HG03066 (cell line): ENCODE measurements at regions not wholly inside any gene's neighbourhood (a gene's known extent, or its start where the extent isn't known, plus 50 kb on each side); places are given as distances from the start of the nearest gene placed in this dataset.

ENCODE experiments used
- ATAC-seq: cut with Tn5 transposase; IDR thresholded peaks from one replicate; pipeline ENCODE4 v1.9.1; 2021; ENCODE audit warnings: low read depth; ENCODE audit not compliant: unreplicated experiment

DNA sequence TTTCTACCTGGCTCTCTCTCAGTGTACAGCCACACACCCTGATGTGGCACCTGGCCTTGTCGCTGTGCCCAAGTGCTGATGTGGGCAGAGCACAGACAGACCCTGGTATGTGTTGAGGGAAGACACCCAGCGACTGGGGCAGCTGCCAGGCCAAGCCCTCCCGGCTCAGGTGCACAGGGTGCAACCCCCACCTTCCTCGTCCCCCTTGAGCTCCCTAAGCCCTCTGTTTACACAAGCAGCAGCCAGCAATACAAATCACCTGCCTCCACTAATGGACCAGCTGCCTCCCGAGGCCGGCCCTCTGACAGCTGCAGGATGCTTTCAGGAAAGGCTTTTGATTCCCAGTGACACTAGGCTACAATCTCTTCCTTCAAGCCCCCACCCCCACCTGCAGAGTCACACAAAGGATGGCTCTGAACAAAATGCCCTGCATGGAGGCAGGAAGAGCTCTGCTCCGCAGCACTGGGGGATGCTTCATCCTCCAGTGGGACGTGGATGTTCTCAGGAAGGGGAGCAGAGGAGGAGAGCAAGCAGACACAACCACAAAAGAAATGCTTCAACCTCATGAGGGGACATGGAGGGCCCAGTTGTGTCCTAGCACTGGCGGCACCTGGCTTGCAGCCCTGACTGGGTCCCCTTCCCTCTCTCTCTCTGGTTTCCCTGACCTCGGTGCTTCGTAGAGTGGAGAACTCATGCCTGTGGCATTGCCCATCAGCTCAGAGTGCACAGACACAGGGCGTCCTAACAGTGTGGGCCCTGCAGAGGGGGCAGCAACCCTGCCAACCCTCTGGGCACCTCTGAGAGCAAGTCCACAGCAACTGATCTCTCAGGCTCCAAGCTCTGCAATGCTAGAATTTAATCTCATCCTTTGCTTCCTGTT lies 140.8 kb downstream of the BARX1 start:
- no peak for ATAC-seq

DNA sequence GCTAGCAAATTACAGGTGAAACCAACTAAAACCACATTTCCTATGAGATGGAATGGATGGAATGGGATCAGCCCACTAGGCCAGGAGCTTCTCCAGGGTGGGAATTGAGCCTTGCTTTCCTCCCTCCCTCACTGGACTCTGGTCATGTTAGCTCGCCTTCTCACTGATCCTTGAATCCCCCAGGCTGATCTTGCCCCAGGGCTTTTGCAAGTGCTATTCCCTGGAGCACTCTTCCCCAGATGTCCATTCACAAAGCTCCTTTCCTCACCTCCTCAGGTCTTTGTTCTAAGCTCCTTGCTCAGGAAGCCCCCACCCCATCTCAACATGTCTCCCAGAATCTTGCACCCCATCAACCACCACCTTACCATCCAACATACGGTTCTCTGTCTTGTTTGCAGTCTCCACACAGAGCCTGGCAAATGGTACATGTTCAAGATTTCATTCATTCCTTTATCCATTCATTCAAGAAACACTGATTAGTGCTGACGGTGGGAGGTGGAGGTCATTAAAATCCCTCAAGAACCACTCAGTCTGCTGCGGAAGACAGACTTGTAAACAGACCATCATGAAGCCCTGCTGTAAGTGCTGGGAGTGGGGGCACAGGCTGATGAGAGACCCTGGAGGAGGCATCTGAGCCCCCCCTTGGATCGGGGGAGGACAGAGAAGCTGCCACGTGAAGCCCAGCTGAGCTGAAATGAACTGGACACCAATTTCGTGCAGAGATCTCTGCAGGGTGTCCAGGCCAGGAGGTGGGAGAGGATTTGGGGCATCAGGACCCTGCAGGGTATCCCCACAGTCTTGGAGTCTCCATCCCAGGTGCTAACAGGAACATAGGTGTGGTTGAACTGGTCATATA lies 141.7 kb downstream of the BARX1 start:
- ATAC-seq = no peak

DNA sequence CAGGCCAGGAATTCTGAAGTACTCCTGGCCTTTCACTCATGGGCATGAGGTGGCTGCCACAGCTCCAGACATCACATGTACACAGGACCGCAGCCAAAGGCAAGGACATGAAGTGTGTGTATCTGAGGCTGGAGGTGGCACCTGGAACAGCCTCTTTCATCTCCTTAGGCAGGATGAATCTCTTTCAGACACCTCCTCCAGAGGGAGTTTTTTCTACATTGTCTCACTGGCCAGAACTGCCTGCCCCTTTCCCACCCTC lies 142.8 kb downstream of the BARX1 start:
- no peak for ATAC-seq

DNA sequence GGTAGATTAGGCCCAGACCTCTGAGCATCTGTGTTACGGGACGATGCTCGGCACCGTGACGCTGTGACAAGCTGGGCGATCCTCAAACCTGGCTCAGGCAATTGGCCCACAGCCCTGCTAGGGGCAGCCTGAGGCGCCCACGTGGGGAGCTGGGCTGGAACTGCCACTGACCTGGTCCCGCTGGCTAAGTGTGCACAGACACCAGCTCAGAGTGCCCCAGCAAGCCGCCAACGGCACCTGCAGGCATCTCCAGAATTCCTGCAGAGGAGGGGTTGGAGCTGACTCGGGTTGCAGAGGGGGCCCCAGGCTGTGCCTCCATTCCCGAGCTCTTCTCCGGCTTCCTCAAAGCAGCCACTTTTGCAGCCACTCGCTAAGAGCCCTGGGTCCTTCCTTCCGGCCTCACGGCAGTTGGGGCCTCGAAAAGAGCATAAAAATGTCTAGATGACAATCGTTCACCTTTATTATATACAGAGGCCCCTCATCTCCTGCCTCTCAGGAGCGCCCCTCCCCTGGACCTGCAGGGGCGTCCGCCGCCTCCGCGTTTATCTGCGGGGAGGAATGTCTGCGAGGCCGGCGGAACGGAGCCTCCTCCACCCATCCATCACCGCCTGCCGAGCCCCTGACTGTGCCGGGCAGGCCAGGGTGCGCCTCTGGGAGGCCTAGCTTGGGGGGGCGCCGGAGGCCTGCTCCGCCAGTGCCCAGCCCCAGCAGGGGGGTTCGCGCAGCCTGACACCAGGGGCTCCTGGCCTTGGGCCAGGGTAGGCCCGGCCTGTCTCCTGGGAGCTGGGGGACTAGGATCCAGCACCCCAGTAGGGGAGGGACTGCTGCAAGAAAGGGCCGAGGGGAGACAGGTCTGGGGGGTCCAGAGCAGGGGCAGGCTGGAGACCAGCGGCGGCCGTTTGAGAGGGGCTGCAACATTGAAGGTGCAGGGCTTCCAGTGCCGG lies 144.9 kb downstream of the BARX1 start:
- ATAC-seq = no peak

DNA sequence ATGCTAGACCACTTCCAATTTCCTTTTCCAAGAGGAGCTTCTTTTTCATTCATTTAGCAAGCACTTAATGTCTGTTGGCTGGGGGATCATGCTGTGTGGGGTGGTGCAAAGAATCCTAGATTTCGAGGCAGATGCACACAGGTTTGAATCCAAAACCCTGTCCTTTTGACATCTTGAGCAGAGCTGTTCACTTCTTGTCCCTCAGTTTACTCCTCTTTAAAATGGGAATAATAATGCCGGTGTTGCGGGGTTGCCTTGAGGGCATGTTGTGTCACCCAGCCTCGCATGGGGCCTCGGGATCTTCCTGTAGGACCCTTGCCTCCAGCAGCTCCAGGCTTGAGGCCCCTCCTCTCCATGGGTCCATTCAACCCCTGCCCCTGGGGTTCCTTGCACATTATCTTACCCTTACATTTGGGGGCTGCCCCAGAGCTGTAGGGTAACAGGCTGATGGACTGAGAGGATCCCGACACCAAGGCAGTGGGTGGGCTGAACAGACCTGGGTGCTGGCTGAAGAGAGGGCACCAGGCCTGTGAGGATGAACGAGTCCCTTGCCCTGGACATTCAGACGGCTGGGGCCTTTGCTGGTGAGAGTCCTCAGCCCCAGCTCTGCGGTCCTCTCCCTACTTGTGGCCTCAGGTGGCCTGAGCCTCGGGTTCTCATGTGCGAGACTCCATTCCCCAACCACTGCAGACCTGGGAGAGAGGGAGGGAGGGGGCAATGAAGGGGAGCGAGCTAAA lies 145.8 kb downstream of the BARX1 start:
- ATAC-seq = no peak

DNA sequence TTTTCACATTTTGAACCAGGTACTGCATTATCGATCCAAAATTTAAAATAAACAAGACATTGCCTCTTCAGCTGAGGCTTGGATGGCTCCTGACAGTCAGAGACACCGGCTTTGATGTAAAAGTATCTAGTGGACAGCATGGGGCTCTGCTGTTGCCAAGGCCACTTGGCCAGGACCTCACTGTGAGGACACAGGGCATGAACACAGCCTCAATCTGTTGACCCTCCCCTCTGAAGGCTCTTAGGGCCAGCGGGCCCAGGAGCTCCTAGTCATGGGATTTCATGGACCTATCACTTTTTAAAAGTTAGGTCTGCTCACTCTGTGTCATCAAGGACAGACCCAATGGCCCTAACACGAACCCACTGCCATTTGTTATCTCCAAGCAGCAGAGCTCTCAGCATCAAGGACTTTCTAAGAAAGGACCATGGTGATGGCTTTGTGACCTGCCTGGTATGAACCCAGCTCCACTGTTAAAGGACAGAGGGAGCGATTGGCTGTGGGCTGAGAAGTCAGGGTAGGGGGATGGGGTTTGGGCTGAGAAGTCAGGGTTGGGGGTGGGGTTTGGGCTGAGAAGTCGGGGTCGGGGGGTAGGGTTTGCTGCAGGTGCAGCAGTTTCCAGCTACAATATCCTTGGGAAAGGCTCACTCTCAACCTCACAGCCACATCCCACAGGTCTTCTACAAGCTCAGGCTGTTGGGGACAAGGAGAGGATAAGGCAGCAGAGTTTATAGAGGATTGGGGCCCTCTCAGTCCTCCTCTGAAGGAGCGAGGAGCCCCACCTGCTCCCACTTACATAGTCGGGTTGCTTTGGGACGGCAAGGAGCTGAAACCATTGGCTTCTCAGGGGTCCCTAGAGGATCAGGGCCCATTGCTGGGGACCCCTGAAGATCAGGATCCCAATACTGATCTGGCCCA lies 146.8 kb downstream of the BARX1 start:
- ATAC-seq = no peak

DNA sequence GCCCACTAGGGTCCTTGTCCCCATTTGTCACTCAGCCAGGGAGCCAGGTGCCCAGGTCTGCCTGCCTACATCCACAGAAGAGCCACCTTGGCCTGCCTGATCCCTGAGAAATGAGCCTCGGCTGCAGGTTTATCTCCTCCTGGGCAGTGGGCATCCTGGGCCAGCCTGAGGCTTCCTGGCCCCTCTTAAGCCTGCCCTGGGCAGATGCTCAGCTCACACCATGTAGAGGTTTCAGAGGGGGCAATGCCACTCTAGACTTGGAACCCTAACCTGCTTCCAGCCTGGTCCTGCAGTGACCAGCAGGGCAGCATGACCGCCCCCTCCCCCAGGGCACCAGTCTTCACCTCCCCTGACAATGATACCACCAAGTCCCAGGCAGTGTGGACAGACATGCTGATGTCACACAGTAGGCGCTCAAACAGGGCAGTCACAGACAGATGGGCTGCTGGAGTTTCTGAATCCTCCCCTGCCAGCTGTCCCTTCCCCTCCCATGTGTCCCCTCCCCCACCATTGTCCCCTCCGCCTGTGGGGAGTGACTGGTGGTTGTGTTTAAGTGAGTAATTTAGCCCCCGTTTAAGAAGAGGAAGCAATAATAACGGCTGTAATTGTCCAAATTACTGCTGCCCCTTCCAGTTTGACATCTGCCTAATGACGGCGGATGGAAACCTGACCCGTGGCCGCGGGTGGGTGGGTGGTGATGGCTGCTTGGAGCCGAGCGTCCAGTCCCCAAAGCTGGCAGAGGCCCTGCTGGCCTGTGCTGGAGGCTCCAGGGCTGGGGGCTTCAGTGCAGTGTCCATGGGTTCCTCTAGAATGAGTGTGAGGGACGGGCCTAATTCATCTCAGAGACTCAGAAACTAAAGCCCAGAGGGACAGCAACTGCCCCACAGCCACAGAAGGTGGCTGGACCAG lies 147.7 kb downstream of the BARX1 start:
- no peak for ATAC-seq

DNA sequence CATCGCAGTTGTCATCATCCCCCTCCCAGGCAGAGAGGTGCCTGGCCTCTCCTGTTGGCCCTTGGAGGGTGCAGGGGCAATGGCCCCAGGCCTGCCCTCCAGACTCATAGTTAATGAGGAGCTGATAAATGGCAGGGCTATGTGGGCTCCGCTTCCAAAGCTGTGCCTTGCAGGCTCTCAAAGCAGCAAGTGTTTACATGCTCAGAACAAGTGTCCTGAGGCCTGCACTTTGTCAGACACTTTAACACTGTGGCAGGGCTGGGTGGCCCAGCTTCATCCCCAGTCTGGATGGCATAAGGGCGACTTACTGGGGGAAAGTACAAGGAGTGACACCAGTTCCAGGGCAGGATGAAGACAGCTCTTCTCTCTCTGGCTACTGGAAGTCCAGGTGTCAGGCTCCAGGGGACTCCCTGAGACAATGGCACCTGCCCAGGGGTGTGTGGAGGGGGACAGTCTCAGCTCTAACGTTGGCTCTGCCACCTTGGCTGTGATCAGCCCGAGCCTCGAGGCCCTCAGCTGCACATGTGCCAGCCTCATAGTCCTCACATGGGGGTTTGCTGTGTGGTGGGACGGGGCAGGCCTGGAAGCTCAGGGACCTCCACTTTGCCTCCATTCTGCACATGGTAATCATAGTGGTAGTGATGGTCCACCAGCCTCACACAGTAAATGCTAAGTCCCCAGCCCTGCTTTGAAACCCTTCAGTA lies 153.4 kb downstream of the BARX1 start:
- ATAC-seq = no peak

DNA sequence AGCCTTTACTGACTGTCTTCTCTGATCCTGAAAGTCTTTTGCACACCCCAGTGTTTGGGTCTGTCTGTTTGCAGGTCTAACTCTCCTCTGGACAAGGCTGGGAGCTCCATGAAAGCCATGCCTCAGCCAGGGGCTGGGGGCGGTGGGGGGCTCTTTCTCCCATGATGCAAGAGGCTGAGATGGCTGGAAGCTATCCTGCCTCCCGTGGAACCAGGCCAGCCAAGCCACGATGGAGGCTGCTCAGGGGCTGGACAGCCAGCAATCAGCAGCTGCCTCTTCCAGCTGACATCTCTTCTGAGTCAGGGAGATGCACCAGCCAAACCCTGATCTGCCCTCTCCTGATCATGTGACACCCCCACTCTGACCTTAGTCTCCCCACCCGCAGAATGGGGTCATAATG lies 154.0 kb downstream of the BARX1 start:
- no peak for ATAC-seq

DNA sequence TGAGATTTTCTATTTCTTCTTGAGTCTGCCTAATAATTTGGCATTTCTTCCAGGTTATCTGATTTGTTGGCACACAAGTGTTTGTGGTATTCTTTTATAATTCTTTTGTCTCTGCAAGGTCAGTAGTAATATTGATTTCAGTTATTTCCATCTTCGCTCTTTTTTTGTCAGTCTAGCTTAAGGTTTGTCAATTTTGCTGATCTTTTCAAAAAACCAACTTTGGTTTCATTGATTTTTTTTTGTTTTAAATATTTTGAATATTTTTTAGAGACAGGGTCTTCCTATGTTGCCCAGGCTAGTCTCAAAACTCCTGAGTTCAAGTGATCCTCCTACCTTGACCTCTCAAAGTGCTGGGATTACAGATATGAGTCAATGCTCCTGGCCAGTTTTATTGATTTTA lies 162.8 kb downstream of the BARX1 start:
- ATAC-seq = no peak

DNA sequence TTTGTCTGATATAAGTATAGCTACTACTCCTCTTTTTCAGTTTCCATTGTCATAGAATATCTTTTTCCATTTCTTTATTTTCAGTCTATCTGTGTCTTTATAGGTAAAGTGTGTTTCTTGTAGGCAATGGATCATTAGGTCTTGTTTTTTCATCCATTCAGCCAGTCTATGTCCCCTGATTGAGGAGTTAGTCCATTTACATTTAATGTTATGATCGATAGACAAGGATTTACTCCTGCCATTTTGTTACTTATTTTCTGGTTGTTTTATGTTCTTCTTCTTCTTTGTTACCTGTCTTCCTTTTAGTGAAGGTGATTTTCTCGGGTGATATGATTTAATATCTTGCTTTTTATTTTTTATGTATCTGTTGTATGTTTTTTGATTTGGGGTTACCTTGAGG lies 169.0 kb downstream of the BARX1 start:
- no peak for ATAC-seq

DNA sequence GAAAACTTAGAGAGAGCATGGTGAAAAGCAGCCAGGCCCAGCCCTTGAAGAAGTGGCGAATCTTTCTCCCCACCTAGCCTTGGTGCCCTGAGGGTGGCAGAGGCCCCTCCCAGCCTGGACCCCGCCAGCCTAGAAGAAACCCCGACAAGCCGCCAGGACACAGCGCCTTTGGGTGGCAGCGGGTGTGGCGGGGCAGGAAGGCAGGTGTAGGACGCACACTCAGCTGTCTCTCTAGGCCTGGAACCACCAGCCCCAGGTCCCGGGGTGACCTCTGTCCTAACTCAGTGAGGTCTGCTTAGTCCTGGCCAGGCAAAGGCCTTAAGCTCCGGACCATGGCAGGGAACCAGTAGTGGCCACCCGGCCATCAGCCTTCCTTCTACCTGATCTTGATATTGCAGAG lies 178.3 kb downstream of the BARX1 start:
- ATAC-seq = no peak

DNA sequence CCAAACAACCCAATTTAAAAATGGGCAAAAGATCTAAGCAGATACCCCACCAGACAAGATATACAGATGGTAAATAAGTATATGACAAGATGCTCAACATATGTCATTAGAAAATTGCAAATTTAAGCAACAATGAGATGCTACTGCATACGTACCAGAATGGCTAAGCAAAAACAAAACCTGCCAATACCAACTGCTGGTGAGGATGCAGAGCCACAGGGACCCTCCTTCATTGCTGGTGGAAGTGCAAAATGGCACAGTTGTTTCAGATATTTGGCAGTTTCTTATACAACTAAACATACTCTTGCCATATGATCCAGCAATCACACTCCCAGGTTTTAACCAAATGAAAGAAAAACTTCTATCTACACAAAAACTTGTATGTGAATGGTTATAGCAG lies 178.9 kb downstream of the BARX1 start:
- no peak for ATAC-seq

DNA sequence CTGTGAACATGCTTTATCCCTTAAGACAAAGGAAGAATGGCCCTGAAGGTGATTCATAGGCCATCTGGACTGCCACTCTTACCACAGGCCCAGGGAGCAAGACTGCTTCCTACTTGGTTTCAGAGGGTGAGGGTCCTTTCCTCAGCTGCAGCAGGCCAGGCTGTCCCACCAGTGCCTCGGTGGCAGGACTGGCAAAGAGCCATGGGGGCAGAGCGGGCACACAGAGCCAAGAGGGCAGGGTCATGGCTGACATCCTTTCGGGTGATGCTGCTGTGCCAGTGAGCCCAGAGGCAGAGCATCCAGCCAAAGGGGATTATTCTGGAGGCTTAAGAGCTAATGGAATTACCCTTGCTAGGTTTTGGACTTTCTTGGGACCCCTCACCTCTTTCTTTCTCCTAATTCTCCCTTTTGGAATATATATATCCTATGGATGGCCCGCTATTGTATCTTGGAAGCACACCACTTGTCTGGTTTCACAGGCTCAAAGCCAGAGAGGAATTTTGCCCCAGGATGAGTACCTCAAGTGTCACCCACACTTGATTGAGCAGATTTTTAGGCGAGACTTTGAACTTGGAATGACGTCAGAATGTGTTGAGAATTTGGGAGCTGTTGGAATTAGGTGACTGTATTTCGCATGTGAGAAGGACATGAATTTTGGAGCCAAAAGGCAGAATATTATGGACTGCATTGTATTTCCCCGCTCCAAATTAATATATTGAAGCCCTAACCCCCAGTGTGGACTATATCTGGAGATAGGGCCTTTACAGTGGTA lies 180.6 kb downstream of the BARX1 start:
- no peak for ATAC-seq

DNA sequence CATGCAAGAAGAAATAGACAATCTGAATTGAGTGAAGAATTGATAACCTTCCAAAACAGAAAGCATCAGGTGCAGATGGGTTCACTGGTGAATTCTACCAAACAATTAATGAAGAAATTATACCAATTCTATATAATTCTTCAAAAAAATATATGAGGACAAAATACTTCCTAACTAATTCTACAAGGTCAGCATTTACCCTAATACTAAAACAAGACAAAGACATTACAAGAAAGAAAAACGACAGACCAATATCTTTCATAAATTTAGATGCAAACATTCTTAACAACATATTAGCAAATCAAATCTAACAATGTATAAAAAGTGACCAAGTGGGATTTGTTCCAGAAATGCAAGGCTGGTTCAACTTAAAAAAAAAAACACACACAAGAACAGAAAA lies 183.9 kb downstream of the BARX1 start:
- no peak for ATAC-seq

DNA sequence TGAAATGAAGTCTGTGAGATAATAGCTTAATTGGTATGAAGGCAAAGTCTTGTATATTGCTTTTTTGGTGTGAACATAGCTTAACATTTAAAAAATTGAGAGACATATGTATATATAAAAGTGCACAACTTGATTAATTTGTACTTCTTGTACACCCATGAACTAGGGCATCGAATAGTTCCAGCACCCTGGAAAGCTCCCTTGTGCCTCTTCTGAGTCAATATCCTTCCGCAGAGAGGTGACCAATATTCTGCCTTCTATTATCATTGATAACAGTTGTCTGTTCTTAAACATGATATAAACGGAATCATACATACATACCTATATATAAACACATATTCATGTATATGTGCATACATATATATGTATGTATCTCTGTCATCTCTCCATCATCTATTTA lies 185.4 kb downstream of the PHF2 start:
- no peak for ATAC-seq

DNA sequence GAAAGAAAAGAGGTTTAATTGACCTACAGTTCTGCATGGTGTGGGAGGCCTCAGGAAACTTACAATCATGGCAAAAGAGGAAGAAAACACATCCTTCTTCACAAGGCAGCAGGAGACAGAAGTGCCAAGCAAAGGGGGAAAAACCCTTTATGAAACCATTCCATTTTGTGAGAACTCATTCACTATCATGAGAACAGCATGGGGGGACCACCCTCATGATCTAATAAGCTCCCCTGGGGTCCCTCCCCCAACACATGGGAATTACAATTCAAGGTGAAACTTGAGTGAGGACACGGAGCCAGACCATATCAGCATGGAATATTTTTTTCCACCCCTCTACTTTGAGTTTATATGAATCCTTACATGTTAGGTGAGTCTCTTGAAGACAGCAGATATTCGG lies 173.7 kb downstream of the PHF2 start:
- no peak for ATAC-seq
